Uterus (tissue), 2 donors: ENCODE measurements at regions not wholly inside any gene's neighbourhood (a gene's known extent, or its start where the extent isn't known, plus 50 kb on each side); places are given as distances from the start of the nearest gene placed in this dataset.

ENCODE experiments used
- POLR2A ChIP-seq, 2 donors: fragments of 450-650 bp; IDR thresholded peaks; one replicate each; pipeline ENCODE4 v1.6.1; 2016; ENCODE audit warnings: antibody characterized with exemption in 2 of 2, mild to moderate bottlenecking in 1 of 2, moderate library complexity in 1 of 2
- TF ChIP-seq, protein P1 (sequence below), 4 experiments: fragments of 200-600 bp in 2 of 4; fragments of 450-650 bp in 2 of 4; sonication (generic) in 2 of 4; IDR thresholded peaks; one replicate each; pipeline ENCODE4 v1.5.1; 2016 to 2019; ENCODE audit warnings: antibody characterized with exemption in 4 of 4, mild to moderate bottlenecking in 2 of 4, moderate library complexity in 1 of 4

DNA sequence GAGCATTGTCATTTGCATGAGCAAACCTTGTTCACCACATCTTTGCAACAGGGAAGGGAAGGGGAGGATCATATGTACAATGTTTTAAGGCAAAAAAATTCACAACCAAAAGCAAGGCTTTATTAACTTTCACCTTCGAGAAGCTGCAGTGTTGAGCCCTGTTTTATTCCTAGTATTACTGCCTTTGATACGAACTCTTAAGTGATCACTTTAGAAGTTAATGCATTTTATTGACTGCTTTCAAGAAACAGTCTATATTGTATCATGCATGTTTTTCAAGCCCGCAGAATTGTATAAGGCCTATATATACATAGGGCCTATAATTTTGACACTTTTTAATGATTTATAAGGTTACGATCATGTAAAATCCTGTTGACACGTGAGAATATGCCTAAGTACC lies 117.5 kb upstream of the VPREB1 start:
- TF ChIP-seq POLR2A (IDR thresholded peaks at IDR 0.05), result no peak
- TF ChIP-seq, protein P1, sequence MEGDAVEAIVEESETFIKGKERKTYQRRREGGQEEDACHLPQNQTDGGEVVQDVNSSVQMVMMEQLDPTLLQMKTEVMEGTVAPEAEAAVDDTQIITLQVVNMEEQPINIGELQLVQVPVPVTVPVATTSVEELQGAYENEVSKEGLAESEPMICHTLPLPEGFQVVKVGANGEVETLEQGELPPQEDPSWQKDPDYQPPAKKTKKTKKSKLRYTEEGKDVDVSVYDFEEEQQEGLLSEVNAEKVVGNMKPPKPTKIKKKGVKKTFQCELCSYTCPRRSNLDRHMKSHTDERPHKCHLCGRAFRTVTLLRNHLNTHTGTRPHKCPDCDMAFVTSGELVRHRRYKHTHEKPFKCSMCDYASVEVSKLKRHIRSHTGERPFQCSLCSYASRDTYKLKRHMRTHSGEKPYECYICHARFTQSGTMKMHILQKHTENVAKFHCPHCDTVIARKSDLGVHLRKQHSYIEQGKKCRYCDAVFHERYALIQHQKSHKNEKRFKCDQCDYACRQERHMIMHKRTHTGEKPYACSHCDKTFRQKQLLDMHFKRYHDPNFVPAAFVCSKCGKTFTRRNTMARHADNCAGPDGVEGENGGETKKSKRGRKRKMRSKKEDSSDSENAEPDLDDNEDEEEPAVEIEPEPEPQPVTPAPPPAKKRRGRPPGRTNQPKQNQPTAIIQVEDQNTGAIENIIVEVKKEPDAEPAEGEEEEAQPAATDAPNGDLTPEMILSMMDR (IDR thresholded peaks at IDR 0.05), result no peak
